BJ (cell line): ENCODE measurements at regions not wholly inside any gene's neighbourhood (a gene's known extent, or its start where the extent isn't known, plus 50 kb on each side); places are given as distances from the start of the nearest gene placed in this dataset.

Source experiments
- CTCF ChIA-PET: fragments of 350-600 bp; formaldehyde crosslinking; extraction: SDS; loops from one replicate; lab custom pipeline; 2021; ENCODE audit warnings: antibody characterized with exemption, inconsistent platforms; lab: Yijun Ruan, JAX
- POLR2A ChIA-PET: fragments of 300-600 bp; sonication (Branson Sonifier 250); formaldehyde crosslinking; extraction: SDS; loops from one replicate; lab custom pipeline; 2021; ENCODE audit warnings: antibody characterized with exemption; lab: Charles Lee
- DNase-seq: peaks from one replicate; pipeline ENCODE4 v3.0.0-alpha.2; 2011; ENCODE audit warnings: low read depth
- H3K27me3 ChIP-seq: 2 replicates; pipeline ENCODE4 v1.6.0; 2011; ENCODE audit warnings: low read length; ENCODE audit not compliant: control insufficient read depth, insufficient read depth
- H3K36me3 ChIP-seq: 2 replicates; pipeline ENCODE4 v1.5.1; 2011; ENCODE audit warnings: low read length; ENCODE audit not compliant: control insufficient read depth, insufficient read depth
- H3K4me3 ChIP-seq: 2 replicates; pipeline ENCODE4 v1.5.1; 2011; ENCODE audit warnings: low read depth, mild to moderate bottlenecking, control low read depth, low read length
- CTCF ChIP-seq: IDR thresholded peaks from 2 replicates; pipeline ENCODE4 v1.5.1; 2011; ENCODE audit warnings: low read depth, mild to moderate bottlenecking, control low read depth, inconsistent platforms, low read length, moderate library complexity; ENCODE audit not compliant: insufficient read depth

GRCh38 chr2:45127891-45128290, 118.6 kb upstream of the SIX2 start:
- no peaks in the 10 kb centered on the region; the same call in 1 of the 2 replicates for H3K27me3 ChIP-seq
- no peaks in the 10 kb centered on the region for H3K36me3 ChIP-seq
- H3K4me3 ChIP-seq = no peak overlapping the region
- no peak for TF ChIP-seq CTCF
- ChIA-PET POLR2A (no interaction called here), CTCF (interaction anchor here (1.4 kb wide), 1 partner anchor 129 kb away, joined by 3 read pairs; no protein-coding TSS in a partner anchor)
- no peak for DNase-seq

DNA sequence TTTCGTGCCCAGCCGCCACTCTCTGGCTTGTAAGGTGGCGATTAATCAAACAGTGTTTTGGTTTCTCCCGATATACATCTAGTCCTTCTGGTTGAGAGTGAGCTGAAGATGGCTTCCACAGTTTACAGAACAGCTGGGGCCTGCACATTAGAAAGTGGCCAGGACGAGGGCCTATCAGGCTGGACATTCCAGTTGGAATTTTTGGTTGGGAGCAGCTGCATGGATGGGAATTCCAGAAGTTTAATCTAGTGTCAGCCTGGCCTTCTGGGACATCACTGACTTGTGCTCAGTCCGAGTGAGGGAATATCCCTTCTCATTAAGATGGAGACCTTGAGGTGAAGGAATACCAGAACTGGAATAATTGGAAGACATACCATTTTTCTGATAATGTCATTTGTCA, 118.1 kb upstream of the SIX2 start:
- Histone ChIP-seq H3K36me3 (no peaks in the 10 kb centered on the region), H3K4me3 (no peak overlapping the region), H3K27me3 (no peaks in the 10 kb centered on the region)
- ChIA-PET POLR2A (no interaction called here), CTCF (no interaction called here)
- no peak for TF ChIP-seq CTCF
- no peak for DNase-seq

DNA sequence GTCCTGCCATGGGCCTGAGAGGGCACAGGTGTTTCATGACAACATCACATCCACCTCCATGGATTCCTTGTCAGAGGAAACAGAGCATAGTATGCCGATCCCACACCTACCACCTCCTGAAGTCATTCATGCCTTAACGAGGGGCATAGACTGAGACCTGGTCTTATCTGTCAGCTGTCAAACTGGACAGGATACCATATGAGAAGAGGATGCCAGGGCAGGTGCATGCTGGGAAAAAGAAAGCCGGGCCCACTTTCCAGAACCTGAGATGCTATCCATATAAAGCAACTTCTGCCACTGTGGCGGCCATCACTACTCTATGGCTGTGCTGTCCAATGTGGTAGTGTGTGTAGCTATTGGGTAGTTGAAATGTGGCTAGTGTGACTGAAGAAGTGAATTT, 116.0 kb upstream of the SIX2 start:
- Histone ChIP-seq H3K27me3 (no peaks in the 10 kb centered on the region), H3K4me3 (no peak overlapping the region), H3K36me3 (no peaks in the 10 kb centered on the region)
- POLR2A ChIA-PET = no interaction called here
- no peak for DNase-seq
- CTCF ChIA-PET = no interaction called here
- no peak for TF ChIP-seq CTCF

DNA sequence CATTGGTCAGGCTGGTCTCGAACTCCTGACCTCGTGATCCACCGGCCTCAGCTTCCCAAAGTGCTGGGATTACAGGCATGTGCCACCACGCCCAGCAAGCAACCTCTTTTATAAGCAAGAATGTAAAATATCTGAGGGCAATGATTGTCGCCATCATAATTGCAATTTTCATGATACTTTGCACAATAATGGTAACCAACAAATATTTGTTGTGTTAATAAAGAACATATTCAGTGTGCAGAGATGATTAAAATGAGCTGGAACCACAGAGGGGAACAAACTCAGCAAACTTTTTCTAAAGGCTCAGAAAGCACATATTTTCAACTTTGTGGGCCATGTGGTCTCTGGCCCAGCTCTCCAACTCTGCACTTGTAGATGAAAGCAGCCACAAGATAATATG, 115.2 kb upstream of the SIX2 start:
- no peak for TF ChIP-seq CTCF
- ChIA-PET CTCF (no interaction called here), POLR2A (no interaction called here)
- H3K27me3 ChIP-seq = no peaks in the 10 kb centered on the region
- H3K36me3 ChIP-seq = no peaks in the 10 kb centered on the region
- DNase-seq = no peak
- no peak overlapping the region for H3K4me3 ChIP-seq

- TF ChIP-seq CTCF = no peak
- H3K27me3 ChIP-seq = no peaks in the 10 kb centered on the region
- POLR2A ChIA-PET = no interaction called here
- CTCF ChIA-PET = interaction anchor here (1.2 kb wide), 1 partner anchor 109 kb away, joined by 3 read pairs; no protein-coding TSS in a partner anchor
- no peaks in the 10 kb centered on the region for H3K36me3 ChIP-seq
- H3K4me3 ChIP-seq = no peak overlapping the region
- DNase-seq = no peak
Observed at GRCh38 chr2:45123521-45124191, 114.4 kb upstream of the SIX2 start.
